B cell (primary cell): ENCODE measurements at regions not wholly inside any gene's neighbourhood (a gene's known extent, or its start where the extent isn't known, plus 50 kb on each side); places are given as distances from the start of the nearest gene placed in this dataset.
"Not testable (repeated sequence)": the region's sequence is repeated elsewhere in the genome, so short reads cannot be mapped to it uniquely, and the experiment has no call there.

Experiments
- ATAC-seq: fragments of 200-7000 bp; cut with Tn5 transposase; one replicate; pipeline ENCODE4 v1.10.0; 2021; ENCODE audit warnings: low read depth, mild to moderate bottlenecking, moderate number of reproducible peaks, moderate library complexity
- CTCF ChIA-PET: fragments of 350-600 bp; sonication (Branson Sonifier 250); formaldehyde crosslinking; loops from one replicate; lab custom pipeline; 2021; ENCODE audit warnings: antibody characterized with exemption, inconsistent platforms; lab: Charles Lee
- POLR2A ChIA-PET: fragments of 350-600 bp; sonication (Branson Sonifier 250); formaldehyde crosslinking; loops from one replicate; lab custom pipeline; 2021; ENCODE audit warnings: antibody characterized with exemption; lab: Charles Lee
- DNase-seq: peaks from one replicate; pipeline ENCODE4 v3.0.0; 2013
- H2AFZ ChIP-seq: 2 replicates; pipeline ENCODE4 v1.6.1; 2012; ENCODE audit warnings: mild to moderate bottlenecking, low read depth, low read length; ENCODE audit not compliant: insufficient read depth, poor library complexity, severe bottlenecking
- H3K27ac ChIP-seq, 2 donors: 1 replicate in 1 of 2; 2 replicates in 1 of 2; pipeline ENCODE4 v1.5.1; 2012 to 2013; ENCODE audit warnings: low read length in 2 of 2, mild to moderate bottlenecking in 2 of 2, moderate library complexity in 1 of 2
- H3K27me3 ChIP-seq, 4 experiments: fragments of 200-600 bp in 1 of 4; sonication (generic) in 1 of 4; replicated peaks in 1 of 4; 1 replicate in 2 of 4; 2 replicates in 2 of 4; pipeline versions ENCODE4 v1.6.1 to v1.7.0; 2013 to 2016; ENCODE audit warnings: low read length in 3 of 4, mild to moderate bottlenecking in 2 of 4, mixed read lengths in 1 of 4, moderate library complexity in 1 of 4; ENCODE audit not compliant: insufficient read depth in 4 of 4, control insufficient read depth in 3 of 4; ENCODE audit errors: control extremely low read depth in 1 of 4
- H3K36me3 ChIP-seq, 2 experiments: replicated peaks in 1 of 2; 1 replicate in 1 of 2; 2 replicates in 1 of 2; pipeline versions ENCODE4 v1.6.1 to v1.7.1; 2013; ENCODE audit warnings: low read length in 1 of 2; ENCODE audit not compliant: insufficient read depth in 2 of 2, control insufficient read depth in 1 of 2; ENCODE audit errors: control extremely low read depth in 1 of 2, extremely low read depth in 1 of 2
- H3K4me1 ChIP-seq, 2 donors: fragments of 200-600 bp in 1 of 2; sonication (generic) in 1 of 2; 1 replicate in 1 of 2; 2 replicates in 1 of 2; pipeline versions ENCODE4 v1.5.1 to v1.6.1; 2013 to 2017; ENCODE audit warnings: low read length in 2 of 2; ENCODE audit not compliant: control insufficient read depth in 2 of 2, insufficient read depth in 2 of 2
- H3K4me2 ChIP-seq: replicated peaks from 2 replicates; pipeline ENCODE3; 2012; ENCODE audit warnings: mild to moderate bottlenecking, low read depth, low read length; ENCODE audit not compliant: poor library complexity, severe bottlenecking
- H3K4me3 ChIP-seq, 5 experiments: fragments of 200-600 bp in 1 of 5; sonication (generic) in 1 of 5; 1 replicate in 3 of 5; 2 replicates in 2 of 5; pipeline versions ENCODE4 v1.5.1 to v1.7.0; 2011 to 2016; ENCODE audit warnings: low read length in 4 of 5, mild to moderate bottlenecking in 4 of 5, low read depth in 2 of 5, control low read depth in 1 of 5, moderate library complexity in 1 of 5; ENCODE audit not compliant: insufficient read depth in 1 of 5; ENCODE audit errors: control extremely low read depth in 1 of 5, extremely low read depth in 1 of 5
- H3K79me2 ChIP-seq: fragments of 200-600 bp; sonication (generic); one replicate; pipeline ENCODE4 v1.6.0; 2016; ENCODE audit warnings: low read length; ENCODE audit not compliant: control insufficient read depth, insufficient read depth
- H3K9ac ChIP-seq: fragments of 200-600 bp; sonication (generic); 2 replicates; pipeline ENCODE4 v1.6.1; 2017; ENCODE audit warnings: mild to moderate bottlenecking, low read length, moderate library complexity
- H3K9me3 ChIP-seq, 3 donors: one replicate each; pipeline versions ENCODE4 v1.6.1 to v1.7.1; 2013; ENCODE audit warnings: low read length in 2 of 3; ENCODE audit not compliant: control insufficient read depth in 2 of 3, insufficient read depth in 1 of 3; ENCODE audit errors: control extremely low read depth in 1 of 3
- H4K20me1 ChIP-seq: 2 replicates; pipeline ENCODE4 v1.6.0; 2012; ENCODE audit warnings: mild to moderate bottlenecking, low read length; ENCODE audit not compliant: insufficient read depth, control insufficient read depth, poor library complexity, severe bottlenecking
- H3K27ac Mint-ChIP-seq: one replicate; pipeline ENCODE4 v1.8.0; 2021; ENCODE audit warnings: mixed read lengths
- H3K27me3 Mint-ChIP-seq: one replicate; pipeline ENCODE4 v1.8.0; 2021; ENCODE audit warnings: mixed read lengths
- H3K4me1 Mint-ChIP-seq: one replicate; pipeline ENCODE4 v1.8.0; 2021; ENCODE audit warnings: mixed read lengths
- H3K4me3 Mint-ChIP-seq: one replicate; pipeline ENCODE4 v1.8.0; 2021; ENCODE audit warnings: mixed read lengths
- H3K9me3 Mint-ChIP-seq: one replicate; pipeline ENCODE4 v1.8.0; 2022; ENCODE audit warnings: mixed read lengths; ENCODE audit not compliant: insufficient read depth
- CTCF ChIP-seq: fragments of 200-600 bp; IDR thresholded peaks from one replicate; pipeline ENCODE4 v1.8.0; 2022; ENCODE audit warnings: antibody characterized with exemption, mild to moderate bottlenecking
- EZH2 ChIP-seq: IDR thresholded peaks from 2 replicates; pipeline ENCODE4 v1.6.1; 2012; ENCODE audit warnings: borderline replicate concordance, low read depth, mild to moderate bottlenecking, moderate library complexity, low read length; ENCODE audit not compliant: insufficient read depth, poor library complexity, severe bottlenecking
- WGBS: methylation state at CpG from one replicate; pipeline ENCODE4 v1.1.5; 2013; ENCODE audit warnings: missing lambda C conversion rate; ENCODE audit not compliant: insufficient coverage; 5-methylcytosine and 5-hydroxymethylcytosine counted together
- intact Hi-C: fragments of 100-400 bp; cut with micrococcal nuclease; formaldehyde crosslinking; loops from one replicate; pipeline ENCODE4 v1.10.0; 2022

- no peaks in the 10 kb centered on the region for H3K9me3 Mint-ChIP-seq
- ATAC-seq (no peak), DNase-seq (no peak)
- H3K9ac ChIP-seq = no peak overlapping the region
- ChIA-PET POLR2A (no interaction called here), CTCF (no interaction called here)
- TF ChIP-seq EZH2 = no peak
- no peak for TF ChIP-seq CTCF
- no peaks in the 10 kb centered on the region for H3K79me2 ChIP-seq
- H2AFZ ChIP-seq = no peak overlapping the region
- no peaks in the 10 kb centered on the region for H3K27me3 ChIP-seq
- no peak overlapping the region for H3K4me3 Mint-ChIP-seq
- no peak overlapping the region for H3K27ac ChIP-seq
- no peaks in the 10 kb centered on the region for H3K4me1 ChIP-seq
- no peak overlapping the region for H3K4me2 ChIP-seq
- no peak overlapping the region for H3K27ac Mint-ChIP-seq
- no peak overlapping the region for H3K4me3 ChIP-seq
- H3K27me3 Mint-ChIP-seq = no peaks in the 10 kb centered on the region
- no peaks in the 10 kb centered on the region for H4K20me1 ChIP-seq
- H3K9me3 ChIP-seq = no peaks in the 10 kb centered on the region
- H3K4me1 Mint-ChIP-seq = no peaks in the 10 kb centered on the region
- no peaks in the 10 kb centered on the region for H3K36me3 ChIP-seq
- WGBS = no CpG with 5 or more reads among the region's 4 CpGs
- intact Hi-C loops = no loop called here
These were observed 166.3 kb downstream of the MANEA start for GRCh38 chr6:95743591-95743990.

- H3K27ac Mint-ChIP-seq, H3K36me3 ChIP-seq, H3K4me1 ChIP-seq, H4K20me1 ChIP-seq, H3K27me3 ChIP-seq, H3K9me3 ChIP-seq, DNase-seq, H3K4me3 Mint-ChIP-seq, H3K4me2 ChIP-seq, H3K79me2 ChIP-seq, H3K4me1 Mint-ChIP-seq, ATAC-seq, H2AFZ ChIP-seq, H3K9ac ChIP-seq, H3K4me3 ChIP-seq, POLR2A ChIA-PET, H3K9me3 Mint-ChIP-seq, CTCF ChIA-PET, H3K27ac ChIP-seq, H3K27me3 Mint-ChIP-seq, intact Hi-C loops: not testable (repeated sequence)
- WGBS = 98% methylated on average over 8 of the region's 36 CpGs
These were observed 181.1 kb downstream of the MANEA start for GRCh38 chr6:95758236-95759069.
